Dedifferentiated amniotic fluid mesenchymal stem cell (primary cell): ENCODE measurements at regions not wholly inside any gene's neighbourhood (a gene's known extent, or its start where the extent isn't known, plus 50 kb on each side); places are given as distances from the start of the nearest gene placed in this dataset.

Experiments used
- DNase-seq: peaks from one replicate; pipeline ENCODE4 v3.0.0-alpha.2; 2016; ENCODE audit errors: extremely low spot score

DNA sequence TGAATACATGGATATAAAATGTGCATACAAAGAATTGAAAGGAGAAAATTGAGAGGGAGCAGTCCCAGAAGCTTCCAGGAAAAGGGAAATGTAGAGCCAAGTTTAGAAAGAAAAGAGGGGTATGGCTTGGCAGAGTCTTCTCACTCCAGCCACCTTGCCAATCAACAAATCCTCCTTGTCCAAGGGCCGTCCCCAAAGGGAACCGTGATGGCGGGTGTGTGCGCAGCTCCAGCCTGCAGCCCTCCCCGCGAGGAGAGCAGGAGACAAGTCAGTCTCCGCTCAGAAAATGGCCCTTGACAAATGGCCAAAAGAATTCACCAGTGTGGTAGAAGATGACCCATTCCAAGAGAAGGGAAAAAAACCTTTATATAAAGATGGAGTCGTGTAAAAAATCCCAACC, 448.3 kb upstream of the POU3F3 start:
- DNase-seq = no peak

DNA sequence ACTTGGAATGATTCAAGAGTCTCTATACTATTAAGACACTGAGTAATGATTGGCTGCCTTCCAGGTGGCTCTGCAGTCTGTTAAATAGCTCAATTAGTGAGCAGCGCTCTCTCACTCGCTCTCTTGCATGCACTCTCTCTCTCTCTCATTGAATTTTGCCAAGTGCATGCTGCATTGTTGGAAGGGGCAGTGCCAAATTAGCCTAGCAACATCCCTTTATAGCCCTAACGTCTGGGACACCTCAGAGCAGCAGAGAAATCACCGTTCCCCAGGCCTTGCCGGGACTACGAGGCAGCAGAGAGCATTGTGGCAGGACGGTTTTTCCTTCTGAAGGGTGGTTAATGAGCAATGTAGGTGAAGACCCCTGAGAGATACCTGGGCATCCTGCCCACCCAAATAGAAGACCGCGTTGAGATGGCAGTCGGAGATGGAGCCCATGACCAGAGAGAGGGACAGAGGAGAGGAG, 447.6 kb upstream of the POU3F3 start:
- no peak for DNase-seq

DNA sequence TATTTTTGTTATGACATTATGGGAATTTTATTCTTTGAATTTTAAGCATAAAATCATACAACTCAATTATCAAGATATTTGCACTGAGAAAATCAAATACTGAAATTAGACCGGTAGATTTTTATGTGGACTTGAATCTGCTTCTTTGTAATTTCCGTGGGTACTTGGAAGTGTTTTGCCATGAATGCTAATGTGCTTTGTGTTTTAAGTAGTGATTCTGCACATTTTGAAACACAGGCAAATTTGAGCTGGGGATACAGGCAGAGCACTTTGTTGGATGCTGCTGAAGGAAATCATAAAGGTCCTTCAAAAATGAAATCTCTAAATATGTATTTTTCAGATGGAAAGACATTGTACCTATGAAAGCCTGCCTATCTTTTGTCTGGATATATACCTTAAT, 446.3 kb upstream of the POU3F3 start:
- no peak for DNase-seq

DNA sequence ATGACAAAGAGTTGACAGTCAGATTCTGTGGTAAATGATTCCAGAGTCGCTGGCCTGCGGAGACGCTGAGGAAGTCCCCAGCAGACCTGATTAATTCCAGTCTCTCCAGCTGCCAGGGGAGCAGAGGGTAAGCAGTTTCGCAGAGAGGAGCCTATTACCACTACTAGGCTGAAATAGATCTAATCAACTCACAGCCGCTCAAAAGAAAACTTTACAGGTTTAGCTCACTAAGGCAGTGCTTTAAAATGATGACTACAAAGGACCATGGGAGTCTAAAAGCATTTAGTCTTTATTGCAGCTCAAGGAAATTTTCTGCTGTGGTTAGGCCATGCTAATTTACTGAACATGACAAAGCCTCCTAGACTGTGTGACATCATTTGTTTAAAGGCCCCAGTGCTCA, 445.6 kb upstream of the POU3F3 start:
- DNase-seq = no peak

DNA sequence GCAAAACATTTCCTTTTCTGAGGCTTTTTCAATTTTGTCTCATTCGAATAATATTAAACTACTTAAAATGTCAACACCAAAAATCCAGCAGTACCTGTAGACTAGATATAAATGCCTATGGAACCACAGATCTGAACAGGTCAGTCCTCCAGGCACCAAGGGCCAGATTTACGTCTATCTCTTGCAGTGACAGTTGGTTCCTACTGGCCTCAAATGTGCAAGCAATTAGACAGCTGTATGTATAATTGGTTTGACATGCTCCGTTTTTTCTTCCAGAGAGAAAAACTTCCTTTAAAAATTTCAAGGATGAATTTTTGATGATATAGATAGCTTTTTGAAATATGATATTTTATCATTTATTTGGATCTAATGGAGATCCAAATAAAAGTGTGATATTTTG, 443.8 kb upstream of the POU3F3 start:
- DNase-seq = no peak

DNA sequence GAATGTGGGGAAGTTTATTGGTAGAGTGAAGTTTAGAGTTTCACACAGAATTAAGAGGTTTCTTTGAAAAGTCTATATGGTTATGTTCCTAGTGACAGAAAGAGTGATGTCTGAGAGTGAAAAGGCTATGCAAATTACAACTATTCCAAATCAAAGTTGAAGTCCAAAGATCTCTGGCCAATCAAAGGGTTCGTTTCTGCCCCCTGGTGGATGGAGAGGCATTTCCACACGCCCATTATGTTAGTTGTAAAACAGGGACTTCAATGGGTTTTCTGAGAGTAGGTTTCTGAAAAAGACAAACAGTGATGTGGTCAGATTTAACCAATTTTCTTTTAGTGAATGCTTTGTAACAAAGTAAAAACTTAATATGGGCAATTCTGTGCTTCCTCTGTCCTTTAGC, 441.5 kb upstream of the POU3F3 start:
- DNase-seq = no peak

DNA sequence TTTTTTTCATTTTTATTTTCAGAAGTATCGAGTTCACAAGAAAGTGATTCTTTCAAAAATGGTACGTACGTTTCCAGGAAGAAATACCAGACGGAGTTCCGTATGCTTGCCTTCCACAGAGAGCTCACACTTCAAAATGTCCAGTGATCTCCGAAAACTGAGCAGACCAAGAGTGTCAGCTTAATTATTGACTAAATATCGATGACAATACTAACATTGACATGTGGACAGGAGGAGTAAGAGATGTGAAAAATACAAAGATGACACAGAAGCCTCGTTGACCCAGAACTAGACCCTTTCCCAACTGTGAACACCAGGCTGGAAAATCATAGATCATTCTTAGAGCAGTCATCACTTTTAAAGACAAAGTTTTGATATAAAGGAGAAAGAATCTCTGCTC, 440.0 kb upstream of the POU3F3 start:
- DNase-seq = no peak

DNA sequence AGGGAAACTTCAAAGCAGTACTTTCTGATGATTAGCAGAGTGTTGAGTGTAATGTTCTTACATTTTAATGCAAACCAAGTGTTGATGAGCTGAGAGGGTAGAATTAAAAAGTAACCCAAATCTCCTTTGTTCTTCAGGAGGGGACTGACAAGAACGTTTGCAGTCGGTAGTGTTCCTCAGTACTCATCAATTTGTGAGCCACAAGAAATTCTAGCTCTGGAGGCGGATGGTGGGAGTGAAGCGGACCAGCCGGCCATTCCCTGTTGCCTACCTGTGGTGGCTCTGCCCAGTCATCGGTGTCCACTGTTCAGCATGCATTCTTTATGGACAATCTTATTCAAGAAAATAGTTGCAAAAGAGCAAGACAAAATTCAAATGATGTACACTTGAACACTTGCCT, 438.6 kb upstream of the POU3F3 start:
- DNase-seq = no peak

DNA sequence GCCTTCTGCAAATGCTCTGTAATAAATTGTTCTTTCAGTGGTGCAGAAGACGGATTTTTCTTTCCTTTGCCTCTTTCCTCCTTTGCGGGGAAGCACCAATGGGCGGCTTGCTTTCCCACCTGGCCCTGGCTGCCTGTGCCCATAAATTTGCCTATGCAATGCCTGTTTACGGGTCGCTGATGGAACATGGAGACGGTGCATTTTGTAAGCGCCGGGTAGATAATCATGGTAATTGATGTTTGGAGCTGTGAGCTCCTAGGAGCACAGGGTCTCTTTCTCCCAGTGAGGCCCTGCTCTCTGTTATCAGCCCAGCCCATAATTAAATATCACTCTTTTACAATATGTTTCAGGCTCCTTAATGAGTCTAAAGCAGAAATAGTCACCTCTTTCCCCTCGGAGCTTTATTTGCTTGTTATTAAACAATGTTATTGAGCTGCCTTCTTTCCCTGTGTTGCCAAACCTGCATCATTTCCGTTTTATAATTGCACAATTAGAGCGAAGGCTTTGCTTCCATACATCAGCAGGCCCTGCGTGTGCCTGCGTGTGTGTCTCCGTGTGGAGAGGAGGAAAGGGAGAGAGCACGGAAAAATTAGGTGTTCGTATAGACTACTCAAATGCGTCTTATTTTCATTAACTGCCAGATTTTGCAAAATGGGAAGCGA, 437.4 kb upstream of the POU3F3 start:
- DNase-seq = no peak

DNA sequence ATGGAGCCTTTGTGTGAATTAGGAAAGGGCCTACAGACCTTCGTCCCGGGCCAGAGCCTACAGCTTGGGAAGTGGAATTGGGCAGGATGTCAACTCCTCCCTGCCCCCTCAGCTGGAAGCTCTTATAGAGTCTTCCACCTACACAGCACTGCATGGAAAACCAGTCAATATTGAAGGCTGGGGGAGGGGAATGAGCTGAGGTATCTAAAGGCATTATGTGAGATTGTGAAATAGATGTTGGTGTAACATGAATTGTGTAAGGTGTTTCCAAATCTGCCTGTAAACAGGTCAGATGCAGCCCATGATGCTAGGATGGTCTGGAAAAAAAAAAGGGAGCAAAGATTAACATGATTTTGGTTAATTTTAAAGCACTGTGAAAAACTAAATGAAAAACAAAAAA, 433.5 kb upstream of the POU3F3 start:
- no peak for DNase-seq

DNA sequence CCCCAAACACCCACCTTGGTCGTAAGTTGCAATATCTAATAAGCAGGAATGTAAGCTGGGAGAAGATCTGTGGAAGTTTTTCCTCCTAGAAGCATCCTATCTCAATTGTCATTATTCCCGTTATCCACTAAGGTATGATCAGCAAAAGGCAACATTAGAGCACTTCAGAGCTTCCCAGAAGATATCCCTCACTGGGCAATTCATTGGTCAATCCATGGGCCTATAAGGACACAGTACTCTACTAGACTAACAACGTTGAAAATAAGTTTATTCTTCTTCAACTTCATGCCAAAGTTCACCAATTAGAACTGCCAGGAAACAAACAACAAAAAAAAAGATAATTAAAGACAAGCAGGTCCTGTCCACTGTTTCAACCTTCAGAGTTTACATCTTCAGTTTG, 433.0 kb upstream of the POU3F3 start:
- no peak for DNase-seq

DNA sequence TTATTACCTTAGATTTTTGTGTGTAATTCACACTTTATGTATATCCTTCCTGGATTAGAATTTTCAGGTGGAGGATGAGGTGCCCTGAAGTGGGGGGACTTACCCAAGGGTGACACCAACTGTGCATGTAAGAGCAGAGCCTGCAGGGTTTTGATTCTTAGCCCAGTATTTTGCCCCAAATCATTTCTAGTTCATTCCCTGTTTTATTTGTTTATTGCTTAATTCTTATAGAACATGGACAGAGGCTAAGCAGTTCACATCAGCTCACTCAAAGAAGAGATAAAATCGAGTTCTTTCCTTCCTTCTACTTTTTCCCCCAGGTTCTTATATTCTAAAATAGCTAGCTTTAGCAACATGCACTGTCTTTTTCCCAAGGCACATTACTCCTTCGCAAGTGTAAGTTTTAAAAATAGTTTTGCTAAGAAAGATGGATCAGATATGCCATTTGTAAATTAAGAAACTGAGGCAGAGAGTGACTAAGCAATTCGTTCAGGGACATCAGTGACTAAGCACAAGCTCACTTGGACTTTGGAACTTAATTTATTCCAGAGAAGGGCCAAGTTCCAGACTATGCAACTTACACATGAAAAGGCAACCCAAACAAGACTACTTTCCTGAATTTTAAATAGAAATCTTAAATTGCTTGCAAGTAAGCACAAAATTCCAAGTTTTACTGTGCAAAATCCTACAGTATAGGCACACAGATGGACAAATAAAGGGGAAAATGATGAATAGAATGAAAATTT, 427.9 kb upstream of the POU3F3 start:
- DNase-seq = no peak

DNA sequence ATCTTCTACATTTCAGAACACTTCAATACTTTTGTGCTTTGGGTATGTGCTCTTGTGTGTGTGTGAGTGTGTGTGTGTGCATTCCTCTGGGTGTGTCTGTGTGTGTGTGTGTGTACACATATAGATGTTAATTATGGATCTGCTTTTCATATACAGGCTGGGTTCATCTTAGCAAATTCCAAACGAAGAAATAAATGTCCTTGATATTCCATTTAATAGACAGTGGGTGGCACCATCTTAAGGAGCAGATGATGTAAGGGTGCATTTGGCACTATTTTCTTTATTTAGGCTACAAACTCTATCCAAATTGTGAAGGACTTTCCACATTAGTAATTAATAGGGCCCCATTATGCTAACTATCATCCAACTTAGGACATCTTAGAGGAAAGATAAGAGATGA, 425.8 kb upstream of the POU3F3 start:
- no peak for DNase-seq

DNA sequence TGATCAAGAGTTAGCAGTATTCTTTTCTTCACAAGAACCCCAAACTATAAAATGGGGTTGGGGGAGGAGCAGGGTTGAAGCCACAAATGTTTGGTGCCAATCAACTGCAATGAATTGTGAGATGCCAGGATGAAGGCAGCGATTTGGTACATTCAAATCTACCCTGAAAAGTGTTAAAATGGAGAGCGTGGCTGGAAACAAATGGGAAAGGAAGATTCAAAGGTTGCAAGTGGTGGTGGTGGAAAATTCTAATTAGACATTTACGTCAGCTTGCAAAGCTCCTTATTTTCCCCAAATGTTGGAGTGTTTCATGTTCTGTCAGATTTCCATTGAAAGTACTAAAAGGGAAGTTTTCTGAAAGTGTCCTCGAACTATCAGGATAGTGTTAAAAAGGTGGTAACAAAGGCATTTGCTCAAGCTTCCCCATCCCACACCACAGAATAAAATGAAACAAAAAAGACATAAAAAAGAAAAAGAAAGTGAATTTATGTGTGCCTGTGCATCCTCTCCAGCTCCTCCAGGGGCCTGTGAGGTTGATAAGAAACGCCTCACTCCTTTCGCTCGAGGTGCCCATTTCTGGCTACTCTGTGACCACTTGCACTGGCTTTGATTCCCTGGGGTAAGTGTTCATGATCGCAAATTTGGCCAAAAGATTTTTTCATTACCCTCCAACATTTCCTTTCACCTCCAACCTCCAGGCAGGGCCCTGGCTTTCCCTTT, 424.1 kb upstream of the POU3F3 start:
- no peak for DNase-seq

DNA sequence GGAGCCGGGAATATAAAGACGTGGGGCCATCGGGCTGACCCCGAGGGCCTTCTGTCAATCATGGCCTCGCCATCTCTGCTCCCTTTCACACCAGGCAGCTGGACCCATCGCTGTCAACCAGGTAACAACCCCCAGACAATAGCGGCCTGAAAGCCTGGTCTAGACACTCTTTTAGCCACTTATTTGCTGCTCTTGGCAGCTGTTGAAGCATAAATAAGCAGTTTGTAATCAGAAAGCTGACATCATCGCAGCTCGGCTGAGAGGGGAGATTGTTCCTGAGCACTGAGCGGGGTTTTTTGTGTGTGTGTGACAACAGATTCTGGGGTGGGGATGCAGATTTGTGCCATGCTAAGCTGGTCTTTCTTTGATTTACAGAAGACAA, 423.6 kb upstream of the POU3F3 start:
- DNase-seq = no peak

DNA sequence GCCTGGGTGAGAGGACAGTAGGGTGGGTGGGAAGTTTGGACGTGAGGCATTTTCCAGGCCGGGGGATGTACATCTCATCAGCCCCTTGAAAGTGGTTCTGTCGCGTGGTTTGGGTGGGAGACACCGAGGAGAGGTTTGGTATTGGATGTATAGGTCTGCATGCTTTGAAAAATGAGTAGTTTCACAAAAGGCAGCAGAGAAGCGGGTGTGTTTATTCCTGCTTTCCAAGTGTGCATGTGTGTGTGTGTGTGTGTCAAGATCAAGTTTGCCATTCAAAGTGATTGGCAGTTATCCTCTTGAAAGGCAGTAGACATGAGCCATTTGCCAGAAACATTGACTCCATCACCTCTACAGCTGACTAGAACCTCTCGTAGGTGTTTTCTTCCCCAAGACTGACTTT, 423.1 kb upstream of the POU3F3 start:
- no peak for DNase-seq

DNA sequence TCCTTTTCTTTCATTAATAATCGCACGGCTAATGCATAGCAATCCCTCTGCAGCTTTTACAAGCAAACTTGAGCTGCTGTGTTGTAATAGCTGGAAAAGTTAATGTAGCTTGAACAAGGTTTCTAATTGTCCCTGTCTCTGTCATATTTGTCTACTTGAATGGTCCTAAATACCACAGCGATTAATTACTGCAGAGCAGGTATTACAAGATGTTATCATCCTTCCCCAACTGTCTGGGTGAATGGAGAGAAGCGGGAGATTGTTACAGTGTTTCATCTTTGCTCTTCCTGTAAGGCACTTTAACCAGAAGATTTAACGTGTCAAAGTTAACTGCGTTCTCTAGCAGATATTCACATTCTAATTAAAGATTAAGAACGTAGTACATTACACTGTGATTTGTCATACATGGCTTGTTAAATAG, 422.2 kb upstream of the POU3F3 start:
- no peak for DNase-seq

DNA sequence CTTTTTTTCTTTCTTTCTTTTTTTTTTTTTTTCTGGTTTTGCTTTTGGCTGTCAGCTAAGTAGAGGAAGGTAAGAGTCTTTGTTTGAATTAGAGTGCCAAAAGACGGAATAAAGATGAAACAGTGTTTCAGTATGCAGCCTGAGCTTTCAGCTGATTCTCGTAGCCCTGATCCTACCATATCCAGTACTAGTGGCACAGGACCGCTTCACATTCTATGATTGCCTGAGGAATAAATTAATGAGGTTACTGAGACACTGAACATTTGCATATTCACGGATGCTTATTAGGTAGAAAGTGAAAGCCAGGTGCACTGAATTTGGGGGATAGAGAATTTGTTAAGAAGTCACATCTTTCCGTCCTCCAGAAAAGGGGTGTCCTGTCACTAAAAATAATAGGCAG, 421.5 kb upstream of the POU3F3 start:
- no peak for DNase-seq

DNA sequence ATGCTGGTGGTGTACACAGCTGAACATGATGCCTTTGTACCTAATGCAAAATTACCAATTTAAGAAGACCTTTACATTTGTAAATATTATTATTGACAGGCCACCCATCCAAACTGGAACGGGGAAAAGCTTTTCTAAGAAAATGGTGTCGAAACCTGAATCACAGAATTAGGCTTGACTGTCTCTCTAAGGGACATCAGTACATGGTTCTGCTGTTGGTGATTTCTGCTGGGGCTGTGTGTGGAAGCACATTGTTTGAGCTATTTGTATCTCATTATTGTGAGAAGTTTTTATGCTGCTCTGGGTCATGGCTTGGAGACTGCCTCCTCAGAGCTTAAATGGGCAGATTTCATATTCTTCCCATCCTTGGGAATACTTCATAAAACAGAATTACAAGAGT, 420.9 kb upstream of the POU3F3 start:
- no peak for DNase-seq

DNA sequence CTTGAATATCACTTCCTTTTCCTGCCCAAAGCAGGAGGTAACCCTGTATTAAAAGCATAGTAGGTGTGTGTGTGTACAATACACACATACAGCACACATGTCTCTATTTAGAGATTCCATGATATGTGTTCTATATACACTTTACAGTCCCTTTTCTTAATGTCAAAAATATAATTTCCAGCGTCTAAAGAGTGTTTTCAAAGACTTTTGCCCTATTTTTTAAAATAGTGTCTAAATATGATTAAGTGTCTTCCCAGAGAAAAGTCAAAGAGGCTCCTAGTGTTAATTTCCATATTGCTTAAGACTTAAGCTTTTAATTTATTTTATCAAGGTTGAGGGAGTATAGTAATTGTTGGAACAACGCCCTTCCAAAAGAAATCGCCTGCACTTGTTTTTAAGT, 420.3 kb upstream of the POU3F3 start:
- DNase-seq = no peak

DNA sequence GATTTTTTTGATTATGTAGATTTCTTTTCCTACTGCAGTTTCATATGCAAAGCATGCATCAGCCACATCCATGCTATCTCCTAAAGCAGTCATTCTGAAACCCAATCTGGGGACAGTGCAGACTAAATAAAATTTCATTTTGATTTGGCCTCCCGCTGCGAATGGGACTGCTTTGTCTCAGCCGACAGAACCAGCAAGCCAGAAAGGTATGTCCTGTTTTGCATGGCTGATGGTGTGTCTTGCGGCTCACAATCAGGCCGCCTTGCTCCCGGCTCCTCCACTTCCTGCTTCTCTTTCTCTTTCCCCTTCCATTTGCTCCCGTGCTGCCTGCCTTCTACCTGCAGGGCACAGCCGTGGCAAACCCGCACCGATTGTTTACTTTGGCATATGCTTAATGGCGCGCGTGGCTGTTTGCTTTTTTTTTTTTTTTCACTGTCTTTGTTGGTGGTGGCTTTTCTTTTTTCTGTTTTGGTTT, 419.6 kb upstream of the POU3F3 start:
- no peak for DNase-seq

DNA sequence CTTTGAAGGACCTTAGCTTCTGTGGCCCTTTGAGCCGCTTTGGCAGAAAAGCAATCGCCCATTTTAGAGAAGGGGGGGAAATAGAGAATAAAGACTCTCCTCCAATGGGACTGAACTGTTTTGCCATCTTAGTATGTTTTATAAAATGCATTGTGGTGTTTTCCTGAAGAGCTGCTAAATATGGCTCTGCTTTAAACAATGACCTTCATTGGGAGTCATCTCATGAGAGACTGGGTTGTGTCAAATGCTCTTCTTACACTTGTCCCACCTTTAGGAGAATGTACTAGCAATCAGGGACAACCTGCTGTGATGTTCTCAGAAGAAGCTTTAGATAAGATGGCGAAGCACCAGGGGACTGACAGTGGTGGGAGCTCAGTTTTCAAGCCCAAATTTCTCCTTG, 418.9 kb upstream of the POU3F3 start:
- no peak for DNase-seq

DNA sequence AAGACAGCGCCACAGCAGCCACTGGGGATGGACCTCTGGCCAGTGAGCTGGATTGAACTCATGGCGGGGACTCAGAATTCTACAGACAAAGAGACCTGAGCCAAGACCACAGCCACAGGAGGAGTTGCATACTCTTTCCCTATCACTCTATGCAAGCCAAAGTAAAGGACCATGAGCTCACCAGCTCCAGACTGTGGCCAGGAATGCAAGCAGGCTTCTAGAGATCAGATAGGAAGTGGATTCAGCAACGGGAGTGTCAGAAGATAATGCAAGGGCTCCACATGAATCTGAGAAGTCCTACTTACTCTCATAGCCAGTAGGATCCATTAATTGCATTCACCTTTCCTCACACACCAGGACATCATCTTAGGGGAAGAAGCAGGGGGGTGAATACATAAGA, 415.4 kb upstream of the POU3F3 start:
- DNase-seq = no peak
